K562 (cell line): ENCODE measurements at regions not wholly inside any gene's neighbourhood (a gene's known extent, or its start where the extent isn't known, plus 50 kb on each side); places are given as distances from the start of the nearest gene placed in this dataset.
A peak's percentile ranks its signal among the peaks of the same experiment; 100 is the strongest.

Source experiments
- ARHGAP35 ChIP-seq: fragments of 450-650 bp; IDR thresholded peaks from 2 replicates; pipeline ENCODE4 v1.6.1; 2018; ENCODE audit not compliant: partially characterized antibody
- C11orf30 ChIP-seq: fragments of 450-650 bp; IDR thresholded peaks from 2 replicates; pipeline ENCODE4 v1.6.1; 2016; ENCODE audit warnings: low read depth, mild to moderate bottlenecking
- CREB1 ChIP-seq, 2 experiments: sonication (generic) in 1 of 2; formaldehyde crosslinking in 1 of 2; IDR thresholded peaks; 2 replicates each; pipeline versions ENCODE4 v1.6.1 to v1.8.0; 2012 to 2022; ENCODE audit warnings: inconsistent platforms in 1 of 2, mild to moderate bottlenecking in 1 of 2, missing genetic modification reagents in 1 of 2, moderate library complexity in 1 of 2
- GABPA ChIP-seq: fragments of 200-800 bp; sonication (Bioruptor generic); conservative IDR thresholded peaks from 2 replicates; pipeline ENCODE4 v1.6.1; 2016; ENCODE audit warnings: low read depth, missing genetic modification characterization, missing compliant biosample characterization
- RFX7 ChIP-seq: fragments of 250-450 bp; sonication (Bioruptor Pico); IDR thresholded peaks from 2 replicates; pipeline ENCODE4 v1.5.1; 2021; ENCODE audit warnings: mild to moderate bottlenecking
- SMARCA4 ChIP-seq: fragments of 450-650 bp; IDR thresholded peaks from 2 replicates; pipeline ENCODE4 v1.6.1; 2016
- TBP ChIP-seq: optimal IDR thresholded peaks from 2 replicates; pipeline ENCODE3; 2011; ENCODE audit warnings: low read depth, low read length, improper control_type of control experiment
- ZFPM2 ChIP-seq: fragments of 250-450 bp; sonication (Bioruptor Pico); IDR thresholded peaks from 2 replicates; pipeline ENCODE4 v1.5.1; 2022; ENCODE audit warnings: mild to moderate bottlenecking
- ZKSCAN8 ChIP-seq: fragments of 200-800 bp; sonication (Bioruptor generic); IDR thresholded peaks from 2 replicates; pipeline ENCODE4 v1.6.1; 2016; ENCODE audit warnings: missing genetic modification characterization, missing compliant biosample characterization
- ZNF224 ChIP-seq: sonication (generic); formaldehyde crosslinking; IDR thresholded peaks from 2 replicates; pipeline ENCODE4 v1.8.0; 2022; ENCODE audit warnings: mild to moderate bottlenecking, missing genetic modification reagents
- ZNF57 ChIP-seq: fragments of 450-650 bp; formaldehyde crosslinking; IDR thresholded peaks from 2 replicates; pipeline ENCODE4 v1.4.0; 2020; ENCODE audit warnings: mild to moderate bottlenecking, moderate library complexity
- TF ChIP-seq, protein P1 (sequence below), 2 experiments: fragments of 450-650 bp; formaldehyde crosslinking in 1 of 2; IDR thresholded peaks; 2 replicates each; pipeline versions ENCODE4 v1.4.0 to v1.6.1; 2014 to 2020; ENCODE audit warnings: mild to moderate bottlenecking in 2 of 2, borderline replicate concordance in 1 of 2, low read depth in 1 of 2
- TF ChIP-seq, protein P2 (sequence below): fragments of 450-650 bp; IDR thresholded peaks from 2 replicates; pipeline ENCODE4 v1.6.1; 2016; ENCODE audit warnings: missing biosample characterization, missing genetic modification characterization
- TF ChIP-seq, protein P3 (sequence below), 3 experiments: IDR thresholded peaks in 2 of 3; conservative IDR thresholded peaks in 1 of 3; 2 replicates each; pipeline ENCODE4 v1.5.1; 2011 to 2012; ENCODE audit warnings: low read length in 3 of 3, mild to moderate bottlenecking in 3 of 3, control low read depth in 2 of 3, improper control_type of control experiment in 1 of 3, inconsistent platforms in 1 of 3, low read depth in 1 of 3, mixed read lengths in 1 of 3, moderate library complexity in 1 of 3; ENCODE audit not compliant: insufficient read depth in 2 of 3
- TF ChIP-seq, protein P4 (sequence below), 2 experiments: fragments of 450-650 bp; conservative IDR thresholded peaks; 2 replicates each; pipeline ENCODE4 v1.6.1; 2017; ENCODE audit warnings: mild to moderate bottlenecking in 2 of 2, moderate library complexity in 2 of 2

DNA sequence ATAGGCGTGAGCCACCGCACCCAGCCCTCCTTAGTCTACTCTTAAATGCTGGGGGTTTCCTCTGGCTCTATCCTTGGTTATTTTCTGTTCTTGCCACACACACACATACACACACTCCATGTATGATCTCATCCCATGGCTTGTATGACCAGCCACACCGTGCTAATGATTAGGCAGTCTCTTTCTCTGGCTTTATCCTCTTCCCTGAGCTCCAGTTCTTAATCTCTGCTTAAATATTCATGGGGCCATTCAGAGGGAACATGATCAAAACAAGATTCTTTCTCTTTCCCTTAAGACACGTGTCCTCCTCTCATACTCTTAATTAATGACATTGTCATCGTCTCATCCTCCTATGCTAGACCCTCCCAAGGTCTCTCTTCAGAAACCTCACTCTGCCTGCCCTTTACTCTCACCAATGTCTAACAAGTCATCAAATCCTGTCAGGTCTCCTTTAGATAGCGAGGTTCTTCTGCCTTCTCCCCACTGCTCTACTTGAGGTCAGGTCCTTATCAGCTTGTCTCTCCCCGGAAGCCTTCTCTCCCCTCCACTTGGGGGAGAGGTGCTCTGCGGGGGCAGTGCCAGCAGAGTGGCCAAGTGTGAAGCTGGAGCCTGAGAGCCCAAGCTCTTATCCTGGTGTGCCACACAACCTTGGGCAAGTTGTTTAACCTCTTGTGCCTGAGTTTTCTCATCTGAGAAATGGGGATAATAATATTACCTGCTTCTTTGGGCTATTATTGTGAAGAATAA lies 83.0 kb upstream of the GNG12 start (continued):
- TF ChIP-seq, protein P1, sequence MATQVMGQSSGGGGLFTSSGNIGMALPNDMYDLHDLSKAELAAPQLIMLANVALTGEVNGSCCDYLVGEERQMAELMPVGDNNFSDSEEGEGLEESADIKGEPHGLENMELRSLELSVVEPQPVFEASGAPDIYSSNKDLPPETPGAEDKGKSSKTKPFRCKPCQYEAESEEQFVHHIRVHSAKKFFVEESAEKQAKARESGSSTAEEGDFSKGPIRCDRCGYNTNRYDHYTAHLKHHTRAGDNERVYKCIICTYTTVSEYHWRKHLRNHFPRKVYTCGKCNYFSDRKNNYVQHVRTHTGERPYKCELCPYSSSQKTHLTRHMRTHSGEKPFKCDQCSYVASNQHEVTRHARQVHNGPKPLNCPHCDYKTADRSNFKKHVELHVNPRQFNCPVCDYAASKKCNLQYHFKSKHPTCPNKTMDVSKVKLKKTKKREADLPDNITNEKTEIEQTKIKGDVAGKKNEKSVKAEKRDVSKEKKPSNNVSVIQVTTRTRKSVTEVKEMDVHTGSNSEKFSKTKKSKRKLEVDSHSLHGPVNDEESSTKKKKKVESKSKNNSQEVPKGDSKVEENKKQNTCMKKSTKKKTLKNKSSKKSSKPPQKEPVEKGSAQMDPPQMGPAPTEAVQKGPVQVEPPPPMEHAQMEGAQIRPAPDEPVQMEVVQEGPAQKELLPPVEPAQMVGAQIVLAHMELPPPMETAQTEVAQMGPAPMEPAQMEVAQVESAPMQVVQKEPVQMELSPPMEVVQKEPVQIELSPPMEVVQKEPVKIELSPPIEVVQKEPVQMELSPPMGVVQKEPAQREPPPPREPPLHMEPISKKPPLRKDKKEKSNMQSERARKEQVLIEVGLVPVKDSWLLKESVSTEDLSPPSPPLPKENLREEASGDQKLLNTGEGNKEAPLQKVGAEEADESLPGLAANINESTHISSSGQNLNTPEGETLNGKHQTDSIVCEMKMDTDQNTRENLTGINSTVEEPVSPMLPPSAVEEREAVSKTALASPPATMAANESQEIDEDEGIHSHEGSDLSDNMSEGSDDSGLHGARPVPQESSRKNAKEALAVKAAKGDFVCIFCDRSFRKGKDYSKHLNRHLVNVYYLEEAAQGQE (IDR thresholded peaks at IDR 0.05; ENCODE audit: borderline replicate concordance), result peak; percentile 4; the same call in 1 of the 2 replicates
- TF ChIP-seq, protein P1 (CRISPR knock-in tag; IDR thresholded peaks at IDR 0.05; ENCODE audit: low read depth), result peak; percentile 26; the same call in 1 of the 2 replicates
- TF ChIP-seq C11orf30 (no peak), ZNF57 (CRISPR knock-in tag) (no peak), SMARCA4 (peak; percentile 74), TBP (no peak), ARHGAP35 (no peak), RFX7 (CRISPR knock-in tag) (no peak), ZKSCAN8 (CRISPR knock-in tag) (no peak), ZNF224 (no peak), GABPA (peak; percentile 63), CREB1 (IDR thresholded peaks at IDR 0.05) (no peak), CREB1 (CRISPR knock-in tag; IDR thresholded peaks at IDR 0.05) (no peak), ZFPM2 (no peak)
- TF ChIP-seq, protein P2, sequence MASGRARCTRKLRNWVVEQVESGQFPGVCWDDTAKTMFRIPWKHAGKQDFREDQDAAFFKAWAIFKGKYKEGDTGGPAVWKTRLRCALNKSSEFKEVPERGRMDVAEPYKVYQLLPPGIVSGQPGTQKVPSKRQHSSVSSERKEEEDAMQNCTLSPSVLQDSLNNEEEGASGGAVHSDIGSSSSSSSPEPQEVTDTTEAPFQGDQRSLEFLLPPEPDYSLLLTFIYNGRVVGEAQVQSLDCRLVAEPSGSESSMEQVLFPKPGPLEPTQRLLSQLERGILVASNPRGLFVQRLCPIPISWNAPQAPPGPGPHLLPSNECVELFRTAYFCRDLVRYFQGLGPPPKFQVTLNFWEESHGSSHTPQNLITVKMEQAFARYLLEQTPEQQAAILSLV (tag), result no peak
- TF ChIP-seq, protein P3, sequence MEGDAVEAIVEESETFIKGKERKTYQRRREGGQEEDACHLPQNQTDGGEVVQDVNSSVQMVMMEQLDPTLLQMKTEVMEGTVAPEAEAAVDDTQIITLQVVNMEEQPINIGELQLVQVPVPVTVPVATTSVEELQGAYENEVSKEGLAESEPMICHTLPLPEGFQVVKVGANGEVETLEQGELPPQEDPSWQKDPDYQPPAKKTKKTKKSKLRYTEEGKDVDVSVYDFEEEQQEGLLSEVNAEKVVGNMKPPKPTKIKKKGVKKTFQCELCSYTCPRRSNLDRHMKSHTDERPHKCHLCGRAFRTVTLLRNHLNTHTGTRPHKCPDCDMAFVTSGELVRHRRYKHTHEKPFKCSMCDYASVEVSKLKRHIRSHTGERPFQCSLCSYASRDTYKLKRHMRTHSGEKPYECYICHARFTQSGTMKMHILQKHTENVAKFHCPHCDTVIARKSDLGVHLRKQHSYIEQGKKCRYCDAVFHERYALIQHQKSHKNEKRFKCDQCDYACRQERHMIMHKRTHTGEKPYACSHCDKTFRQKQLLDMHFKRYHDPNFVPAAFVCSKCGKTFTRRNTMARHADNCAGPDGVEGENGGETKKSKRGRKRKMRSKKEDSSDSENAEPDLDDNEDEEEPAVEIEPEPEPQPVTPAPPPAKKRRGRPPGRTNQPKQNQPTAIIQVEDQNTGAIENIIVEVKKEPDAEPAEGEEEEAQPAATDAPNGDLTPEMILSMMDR (IDR thresholded peaks at IDR 0.05 in 2 of 3, conservative IDR thresholded peaks at IDR 0.05 in 1 of 3; ENCODE audit: insufficient read depth in 2 of 3, low read depth in 1 of 3, low read length in 3 of 3), result no peak
- TF ChIP-seq, protein P4, sequence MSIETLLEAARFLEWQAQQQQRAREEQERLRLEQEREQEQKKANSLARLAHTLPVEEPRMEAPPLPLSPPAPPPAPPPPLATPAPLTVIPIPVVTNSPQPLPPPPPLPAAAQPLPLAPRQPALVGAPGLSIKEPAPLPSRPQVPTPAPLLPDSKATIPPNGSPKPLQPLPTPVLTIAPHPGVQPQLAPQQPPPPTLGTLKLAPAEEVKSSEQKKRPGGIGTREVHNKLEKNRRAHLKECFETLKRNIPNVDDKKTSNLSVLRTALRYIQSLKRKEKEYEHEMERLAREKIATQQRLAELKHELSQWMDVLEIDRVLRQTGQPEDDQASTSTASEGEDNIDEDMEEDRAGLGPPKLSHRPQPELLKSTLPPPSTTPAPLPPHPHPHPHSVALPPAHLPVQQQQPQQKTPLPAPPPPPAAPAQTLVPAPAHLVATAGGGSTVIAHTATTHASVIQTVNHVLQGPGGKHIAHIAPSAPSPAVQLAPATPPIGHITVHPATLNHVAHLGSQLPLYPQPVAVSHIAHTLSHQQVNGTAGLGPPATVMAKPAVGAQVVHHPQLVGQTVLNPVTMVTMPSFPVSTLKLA (conservative IDR thresholded peaks at IDR 0.05), result peak in 1 of 2 experiments; percentile 38; a peak in 1 of 4 replicates
